Glutamatergic neuron (in vitro differentiated cells): ENCODE measurements at regions not wholly inside any gene's neighbourhood (a gene's known extent, or its start where the extent isn't known, plus 50 kb on each side); places are given as distances from the start of the nearest gene placed in this dataset.

Source experiments
- DNase-seq: peaks from one replicate; pipeline ENCODE4 v3.0.0; 2022
- H3K27ac Mint-ChIP-seq: one replicate; pipeline ENCODE4 v1.8.0; 2020; ENCODE audit warnings: mild to moderate bottlenecking, mixed read lengths, inconsistent platforms; ENCODE audit not compliant: unreplicated experiment
- H3K27me3 Mint-ChIP-seq: one replicate; pipeline ENCODE4 v1.8.0; 2020; ENCODE audit warnings: mild to moderate bottlenecking, moderate library complexity, mixed read lengths, inconsistent platforms; ENCODE audit not compliant: unreplicated experiment
- H3K36me3 Mint-ChIP-seq: one replicate; pipeline ENCODE4 v1.8.0; 2020; ENCODE audit warnings: mild to moderate bottlenecking, mixed read lengths, inconsistent platforms; ENCODE audit not compliant: unreplicated experiment
- H3K4me1 Mint-ChIP-seq: one replicate; pipeline ENCODE4 v1.8.0; 2020; ENCODE audit warnings: mild to moderate bottlenecking, low read depth, mixed read lengths, inconsistent platforms; ENCODE audit not compliant: unreplicated experiment
- H3K4me3 Mint-ChIP-seq: one replicate; pipeline ENCODE4 v1.8.0; 2020; ENCODE audit warnings: mild to moderate bottlenecking, mixed read lengths, inconsistent platforms; ENCODE audit not compliant: unreplicated experiment
- H3K9me3 Mint-ChIP-seq: one replicate; pipeline ENCODE4 v1.8.0; 2020; ENCODE audit warnings: mild to moderate bottlenecking, moderate library complexity, mixed read lengths, inconsistent platforms; ENCODE audit not compliant: unreplicated experiment
- TF ChIP-seq, protein P1 (sequence below): fragments of 200-600 bp; sonication (generic); IDR thresholded peaks from one replicate; pipeline ENCODE4 v1.5.0; 2021; ENCODE audit not compliant: partially characterized antibody, unreplicated experiment

DNA sequence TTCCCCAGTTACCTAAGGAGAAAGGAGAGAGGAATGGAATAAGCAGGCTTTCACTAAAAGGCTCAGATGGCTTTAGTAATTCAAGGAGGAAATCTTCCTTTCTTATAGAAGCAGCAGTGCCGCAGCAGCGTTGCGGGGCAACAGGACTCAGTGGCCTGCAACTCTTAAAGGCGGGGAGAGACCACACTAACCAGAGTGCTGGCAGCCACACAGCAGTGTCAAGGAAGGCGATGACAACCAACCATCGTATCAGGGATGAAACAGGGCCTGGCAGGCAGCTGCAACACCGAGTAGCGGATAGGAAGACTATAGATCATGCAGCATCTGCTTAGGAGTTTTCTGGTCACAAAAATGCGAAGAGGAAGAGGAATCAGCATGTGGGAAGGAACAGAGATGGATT is 106.0 kb downstream of the ERCC5 start:
- TF ChIP-seq, protein P1, sequence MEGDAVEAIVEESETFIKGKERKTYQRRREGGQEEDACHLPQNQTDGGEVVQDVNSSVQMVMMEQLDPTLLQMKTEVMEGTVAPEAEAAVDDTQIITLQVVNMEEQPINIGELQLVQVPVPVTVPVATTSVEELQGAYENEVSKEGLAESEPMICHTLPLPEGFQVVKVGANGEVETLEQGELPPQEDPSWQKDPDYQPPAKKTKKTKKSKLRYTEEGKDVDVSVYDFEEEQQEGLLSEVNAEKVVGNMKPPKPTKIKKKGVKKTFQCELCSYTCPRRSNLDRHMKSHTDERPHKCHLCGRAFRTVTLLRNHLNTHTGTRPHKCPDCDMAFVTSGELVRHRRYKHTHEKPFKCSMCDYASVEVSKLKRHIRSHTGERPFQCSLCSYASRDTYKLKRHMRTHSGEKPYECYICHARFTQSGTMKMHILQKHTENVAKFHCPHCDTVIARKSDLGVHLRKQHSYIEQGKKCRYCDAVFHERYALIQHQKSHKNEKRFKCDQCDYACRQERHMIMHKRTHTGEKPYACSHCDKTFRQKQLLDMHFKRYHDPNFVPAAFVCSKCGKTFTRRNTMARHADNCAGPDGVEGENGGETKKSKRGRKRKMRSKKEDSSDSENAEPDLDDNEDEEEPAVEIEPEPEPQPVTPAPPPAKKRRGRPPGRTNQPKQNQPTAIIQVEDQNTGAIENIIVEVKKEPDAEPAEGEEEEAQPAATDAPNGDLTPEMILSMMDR: no peak
- Mint-ChIP-seq H3K4me1 (peaks cover 7% of the 10 kb centered on the region), H3K36me3 (no peaks in the 10 kb centered on the region), H3K27me3 (no peaks in the 10 kb centered on the region), H3K9me3 (no peaks in the 10 kb centered on the region), H3K4me3 (no peak overlapping the region), H3K27ac (no peak overlapping the region)
- no peak for DNase-seq

DNA sequence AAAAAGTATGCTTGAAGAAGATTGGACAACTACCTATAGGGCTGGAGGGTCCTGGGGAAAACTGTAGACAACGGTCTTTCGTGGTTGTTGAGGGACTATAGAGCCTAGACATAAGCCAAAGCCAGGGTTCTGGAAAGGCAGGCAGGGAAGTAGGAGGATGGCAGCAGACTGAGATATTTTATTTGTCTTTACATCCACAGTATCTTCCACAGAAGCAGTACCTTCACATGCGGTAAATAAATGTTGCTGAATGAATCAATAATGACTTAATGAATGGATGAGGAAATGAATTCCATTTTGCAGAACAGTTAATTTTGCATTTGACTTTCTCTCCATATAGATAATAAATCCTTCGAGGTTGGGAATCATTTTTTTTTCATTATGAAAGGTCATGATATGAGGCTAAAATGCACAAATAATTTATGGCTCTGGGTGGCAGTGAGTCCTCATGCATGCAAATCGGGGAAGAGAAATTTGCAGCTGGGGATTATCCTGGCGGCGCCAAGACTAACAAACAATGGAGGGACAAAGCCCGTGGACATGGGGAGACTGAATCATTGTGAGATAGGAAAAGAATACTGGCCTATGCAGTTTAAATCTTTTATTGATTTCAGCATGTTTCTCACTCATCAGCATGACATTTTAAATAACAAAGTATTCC is 102.0 kb downstream of the ERCC5 start:
- Mint-ChIP-seq H3K9me3 (peaks cover 3% of the 10 kb centered on the region), H3K27ac (no peak overlapping the region), H3K27me3 (peaks cover 2% of the 10 kb centered on the region), H3K4me3 (no peak overlapping the region), H3K36me3 (no peaks in the 10 kb centered on the region), H3K4me1 (no peaks in the 10 kb centered on the region)
- DNase-seq: no peak
- TF ChIP-seq, protein P1: no peak

DNA sequence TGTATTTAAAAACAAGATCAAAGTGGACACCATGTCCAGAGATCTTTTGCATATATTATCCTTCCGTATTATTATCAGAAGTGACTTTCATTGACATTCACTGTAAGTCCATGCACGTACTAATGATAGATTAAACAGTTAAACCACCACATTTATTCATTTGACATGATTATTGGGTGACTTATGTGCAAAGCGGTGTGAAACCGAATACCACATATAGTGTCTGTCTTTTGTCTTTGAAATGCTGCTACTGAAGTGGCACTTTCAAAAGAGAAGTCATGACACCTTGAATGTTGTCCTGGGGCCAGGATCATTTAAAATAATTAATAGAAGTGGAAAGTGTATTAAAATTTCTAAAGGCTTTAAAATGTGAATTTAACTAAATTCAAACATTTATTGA is 100.1 kb downstream of the ERCC5 start:
- Mint-ChIP-seq H3K4me1 (no peaks in the 10 kb centered on the region), H3K27me3 (peaks cover 2% of the 10 kb centered on the region), H3K27ac (no peak overlapping the region), H3K9me3 (peaks cover 3% of the 10 kb centered on the region), H3K4me3 (no peak overlapping the region), H3K36me3 (no peaks in the 10 kb centered on the region)
- TF ChIP-seq, protein P1: no peak
- DNase-seq: no peak

DNA sequence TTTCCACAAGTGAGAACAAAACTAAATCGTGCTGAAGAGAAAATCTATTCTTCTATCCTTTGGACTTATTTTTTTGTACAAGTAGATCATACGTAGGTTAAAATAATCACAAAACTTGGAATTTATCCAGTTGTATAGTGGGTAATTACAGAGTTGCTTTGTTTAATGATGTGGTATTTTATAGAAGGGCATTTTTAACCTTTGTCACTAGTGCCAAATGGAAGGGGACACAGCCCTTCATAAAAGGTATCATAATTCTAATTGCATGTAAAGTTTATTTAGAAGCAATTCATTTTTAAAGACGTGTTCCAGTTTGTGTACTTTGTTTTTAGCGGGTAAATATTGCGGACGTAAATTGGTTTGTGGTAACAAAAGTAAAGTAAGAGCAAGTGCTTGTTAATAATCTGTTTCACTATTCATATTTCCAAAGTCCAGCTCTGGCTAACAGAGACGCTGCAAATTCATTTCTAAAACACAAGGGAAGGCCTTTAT is 99.5 kb downstream of the ERCC5 start:
- H3K4me3 Mint-ChIP-seq: no peak overlapping the region
- no peak for DNase-seq
- TF ChIP-seq, protein P1: no peak
- H3K27me3 Mint-ChIP-seq: peaks cover 2% of the 10 kb centered on the region
- no peak overlapping the region for H3K27ac Mint-ChIP-seq
- no peaks in the 10 kb centered on the region for H3K36me3 Mint-ChIP-seq
- peaks cover 3% of the 10 kb centered on the region for H3K9me3 Mint-ChIP-seq
- H3K4me1 Mint-ChIP-seq: no peaks in the 10 kb centered on the region

DNA sequence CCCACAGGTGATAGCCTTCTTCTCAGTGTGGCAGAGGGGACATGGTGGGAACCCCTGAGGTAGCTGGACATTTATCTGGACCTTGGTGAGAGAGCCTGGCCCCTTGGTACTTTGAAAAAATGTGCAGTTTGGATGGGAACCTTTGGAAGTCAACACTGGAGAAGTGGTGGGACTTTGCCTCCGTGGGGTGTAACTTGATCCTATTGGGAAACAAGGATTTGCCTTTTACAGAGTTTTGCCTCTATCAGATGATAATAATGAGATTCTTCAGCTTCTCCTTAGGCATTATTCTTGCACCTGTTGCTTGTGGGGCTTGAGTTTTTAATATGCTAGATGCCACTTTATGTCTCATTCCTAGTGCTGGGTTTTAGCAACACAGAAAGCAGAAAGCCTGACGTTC is 99.0 kb downstream of the ERCC5 start:
- Mint-ChIP-seq H3K27me3 (peaks cover 2% of the 10 kb centered on the region), H3K4me3 (no peak overlapping the region), H3K4me1 (no peaks in the 10 kb centered on the region), H3K27ac (no peak overlapping the region), H3K36me3 (no peaks in the 10 kb centered on the region), H3K9me3 (peaks cover 3% of the 10 kb centered on the region)
- no peak for DNase-seq
- TF ChIP-seq, protein P1: no peak
